ENCODE measurements at regions not wholly inside any gene's neighbourhood (a gene's known extent, or its start where the extent isn't known, plus 50 kb on each side); places are given as distances from the start of the nearest gene placed in this dataset.
A peak's percentile ranks its signal among the peaks of the same experiment; 100 is the strongest.
"Not testable (repeated sequence)": the region's sequence is repeated elsewhere in the genome, so short reads cannot be mapped to it uniquely, and the experiment has no call there.

DNA sequence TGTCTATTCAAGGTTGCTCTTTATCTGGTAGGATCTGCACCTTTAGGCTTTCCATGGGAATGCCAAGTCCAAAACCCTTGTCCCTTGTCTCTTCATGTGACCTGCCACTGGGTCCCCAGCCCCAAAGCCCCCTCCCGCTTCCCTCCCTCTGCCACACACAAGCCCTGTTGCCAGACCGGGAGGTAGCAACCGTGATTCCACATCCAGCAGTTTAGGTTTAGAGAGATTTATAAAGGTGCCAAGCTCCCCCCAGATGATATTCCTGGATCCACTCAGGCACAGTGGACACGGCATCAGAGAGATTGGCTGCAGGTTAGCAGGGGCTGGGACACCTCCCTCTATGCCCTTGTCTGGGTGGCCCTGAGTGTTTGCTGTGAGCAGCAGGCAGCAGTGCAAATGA is 504.7 kb downstream of the CCDC171 start:
- no peak for DNase-seq

- peak in 1 of 2 experiments; percentile 38 for DNase-seq
Measured at GRCh38 chr9:16058131-16058549, 505.3 kb downstream of the CCDC171 start.

DNA sequence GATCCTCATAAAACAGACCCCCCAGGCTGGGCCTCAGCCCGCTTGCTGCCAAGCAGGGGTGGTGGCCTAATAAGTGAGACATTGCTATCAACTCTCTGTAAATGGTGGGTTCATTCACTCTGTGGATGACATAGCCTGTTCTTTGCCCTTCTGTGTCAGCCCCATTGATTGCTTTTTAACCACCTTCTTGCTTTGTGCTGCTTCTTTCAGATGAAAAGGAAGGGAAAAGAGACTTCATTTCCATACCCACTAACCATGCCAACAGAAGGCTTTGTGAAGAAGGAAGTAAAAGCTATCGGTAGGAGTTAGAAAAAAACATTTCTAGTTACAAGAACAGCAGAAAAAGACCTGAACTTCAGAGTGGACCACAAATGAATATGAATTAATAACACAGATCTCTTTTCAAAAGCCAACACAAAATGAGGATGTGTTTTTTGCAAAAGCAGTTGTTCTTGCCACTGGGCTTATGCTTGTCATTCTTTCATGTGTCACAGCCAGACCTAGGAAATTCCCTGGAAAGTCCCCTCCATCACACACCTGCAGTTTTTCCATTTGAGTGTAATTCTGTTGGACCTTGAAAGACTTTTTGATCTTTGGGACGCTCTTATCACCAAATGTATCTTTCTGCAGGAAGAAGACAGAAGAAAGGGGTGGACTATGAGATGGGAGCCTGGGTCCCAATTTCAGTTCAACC is 507.7 kb downstream of the CCDC171 start:
- DNase-seq, result no peak

DNA sequence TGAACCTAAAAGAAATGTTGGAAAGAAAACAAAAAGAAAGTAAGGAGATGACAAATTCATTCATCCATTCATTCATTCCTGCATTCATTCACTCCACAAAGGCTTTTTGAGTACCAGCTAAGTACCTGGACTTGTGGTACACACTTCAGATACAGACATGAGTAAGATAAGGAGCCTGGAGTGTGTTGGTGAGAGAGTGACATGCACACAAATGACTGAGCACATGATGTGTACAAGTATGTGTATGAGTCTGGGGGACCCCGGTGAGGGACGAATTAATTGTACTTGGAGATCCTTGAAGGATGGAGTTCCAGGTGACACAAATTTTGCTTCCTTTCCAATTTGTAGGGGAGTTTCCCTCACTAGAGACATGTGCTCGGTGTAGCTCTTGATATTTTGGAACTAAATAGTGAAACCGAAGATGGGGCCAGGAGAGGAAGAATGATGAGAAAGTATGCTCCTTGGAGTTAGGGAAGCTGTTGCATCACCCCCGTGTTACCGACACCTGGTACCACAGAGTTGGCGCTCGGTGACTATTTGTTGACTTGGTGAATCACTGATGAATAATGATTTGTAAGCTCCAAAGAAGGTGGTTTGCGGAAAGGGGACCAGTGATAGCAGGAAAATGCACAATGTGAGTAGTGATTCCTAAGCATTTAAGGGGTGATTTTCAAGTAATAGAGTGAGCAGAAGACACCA is 509.8 kb downstream of the CCDC171 start:
- DNase-seq, result peak in 1 of 2 experiments; percentile 49

DNA sequence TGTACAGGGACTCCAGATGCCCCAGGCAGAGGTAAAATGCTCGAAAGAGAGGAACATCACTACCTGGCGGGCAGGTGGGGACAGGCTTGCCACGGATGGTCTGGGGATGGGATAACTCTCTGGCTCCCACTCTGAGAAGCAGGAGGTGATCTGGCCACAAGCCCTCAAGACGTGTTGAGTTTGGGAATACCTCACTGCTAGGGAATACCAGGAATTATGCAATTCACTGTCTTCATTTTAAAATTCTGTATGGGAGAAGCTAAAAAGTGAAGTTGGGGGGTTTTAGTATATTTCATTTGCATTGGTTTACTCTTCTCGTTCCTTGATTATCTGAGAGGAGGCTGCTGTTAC is 510.4 kb downstream of the CCDC171 start:
- DNase-seq, result no peak

- DNase-seq, result no peak
Measured at GRCh38 chr9:16064771-16065170, 511.9 kb downstream of the CCDC171 start.

- not testable (repeated sequence) for DNase-seq
Measured at GRCh38 chr9:16066201-16066600, 513.4 kb downstream of the CCDC171 start.

GRCh38 chr9:16068476-16068875 is 515.6 kb downstream of the CCDC171 start:
- DNase-seq, result no peak

GRCh38 chr9:16069249-16069648 is 516.4 kb downstream of the CCDC171 start:
- no peak for DNase-seq

DNA sequence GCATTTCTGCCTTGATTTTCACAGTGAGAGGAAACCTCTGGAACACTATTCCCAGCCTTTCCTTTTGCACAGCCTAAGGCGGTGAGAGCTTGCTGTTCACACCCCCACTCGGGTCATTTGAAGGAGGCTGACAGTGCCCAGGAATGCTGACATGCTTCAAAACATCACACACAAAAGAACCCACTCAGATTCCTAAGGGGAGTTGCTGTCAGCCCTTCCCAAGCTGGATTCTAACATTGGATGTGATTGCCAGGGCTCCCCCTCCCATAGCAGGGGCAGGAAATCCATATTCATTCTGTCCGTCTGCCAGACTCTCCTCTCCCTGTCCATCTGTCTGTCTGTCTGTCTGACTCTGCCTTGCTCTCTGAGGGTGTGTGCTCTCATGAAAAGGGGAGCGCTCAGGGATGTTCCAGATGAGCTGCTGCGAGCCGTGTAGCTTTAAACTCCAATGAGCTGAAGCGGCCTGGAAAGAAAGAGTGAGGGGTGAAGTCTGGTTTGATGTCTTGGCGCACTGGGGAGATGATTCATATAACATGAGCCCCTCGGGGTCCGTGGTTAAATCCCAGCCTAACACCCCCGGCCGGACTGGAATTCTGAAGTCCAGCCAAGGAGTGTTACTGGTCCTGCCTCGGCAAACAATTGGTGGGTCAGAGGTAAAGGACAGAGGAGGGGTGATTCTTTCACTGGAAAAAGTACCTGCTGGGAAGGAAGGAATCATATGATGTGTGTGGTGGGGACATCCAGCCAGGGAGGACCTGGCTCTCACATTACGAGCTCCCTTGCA is 517.0 kb downstream of the CCDC171 start:
- DNase-seq, result no peak

- no peak for DNase-seq
Measured at GRCh38 chr9:16070455-16071145, 517.8 kb downstream of the CCDC171 start.

- no peak for DNase-seq
Measured at GRCh38 chr9:16071400-16071799, 518.6 kb downstream of the CCDC171 start.

- no peak for DNase-seq
Measured at GRCh38 chr9:16074963-16075362, 522.1 kb downstream of the CCDC171 start.

DNA sequence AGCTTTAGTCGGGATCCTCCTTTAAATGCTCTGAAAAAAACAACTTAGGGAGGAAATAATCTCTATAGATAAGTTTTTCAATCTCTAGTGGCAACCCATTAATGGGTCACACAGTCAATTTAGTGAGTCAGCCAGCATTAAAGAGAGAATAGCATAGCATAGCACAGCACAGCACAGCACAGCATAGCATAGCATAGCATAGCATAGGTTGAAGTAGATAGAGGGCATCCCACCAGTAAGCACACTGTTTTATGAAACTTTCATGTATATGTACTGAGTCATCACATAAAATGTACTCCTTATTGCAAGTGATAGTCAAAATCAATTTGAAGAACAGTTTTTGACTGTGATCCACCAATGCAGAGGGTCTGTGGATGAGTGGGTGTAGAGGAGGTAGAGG is 522.9 kb downstream of the CCDC171 start:
- DNase-seq, result no peak

GRCh38 chr9:16076511-16076910 is 523.7 kb downstream of the CCDC171 start:
- no peak for DNase-seq

GRCh38 chr9:16082796-16083195 is 530.0 kb downstream of the CCDC171 start:
- DNase-seq, result no peak

DNA sequence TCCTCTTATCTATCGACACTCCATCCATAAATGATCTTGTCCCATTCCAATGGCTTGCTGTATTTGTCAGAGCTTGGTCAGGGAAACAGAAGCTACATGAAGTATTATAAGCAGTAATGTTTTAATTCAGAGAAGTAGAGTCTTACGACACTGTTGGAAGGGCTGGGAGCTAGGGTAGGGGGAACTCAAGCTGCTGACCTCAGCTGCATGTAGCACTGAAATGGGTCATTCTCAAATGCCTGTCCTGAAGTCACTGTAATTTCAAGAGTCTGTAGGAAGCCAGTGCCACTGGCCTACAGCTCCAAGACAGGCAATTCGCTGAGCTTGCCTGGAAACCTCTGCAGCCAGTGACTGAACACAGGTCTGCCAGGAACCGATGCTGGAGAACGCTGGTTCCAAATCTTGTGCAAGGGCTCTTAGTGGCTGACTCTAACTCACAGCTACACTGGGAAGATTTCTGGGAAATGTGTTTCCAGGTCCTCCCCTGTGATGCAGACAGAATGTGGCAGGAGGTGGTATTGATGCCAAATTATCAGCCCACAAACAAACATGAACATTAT is 532.4 kb downstream of the CCDC171 start:
- no peak for DNase-seq

- DNase-seq, result no peak
Measured at GRCh38 chr9:16090907-16091629, 538.2 kb downstream of the CCDC171 start.

GRCh38 chr9:16092142-16093091 is 539.6 kb downstream of the CCDC171 start:
- DNase-seq, result no peak

- DNase-seq, result no peak
Measured at GRCh38 chr9:16098306-16098705, 545.5 kb downstream of the CCDC171 start.

Measured in SW 1271 (cell line).